HEK293 (cell line): ENCODE measurements at regions not wholly inside any gene's neighbourhood (a gene's known extent, or its start where the extent isn't known, plus 50 kb on each side); places are given as distances from the start of the nearest gene placed in this dataset.

Source experiments
- CTCF ChIA-PET: fragments of 350-600 bp; formaldehyde crosslinking; extraction: SDS; loops from one replicate; lab custom pipeline; 2021; ENCODE audit warnings: antibody characterized with exemption; lab: Yijun Ruan, JAX
- POLR2A ChIA-PET: fragments of 300-600 bp; formaldehyde crosslinking; extraction: SDS; loops from one replicate; lab custom pipeline; 2020; ENCODE audit warnings: antibody characterized with exemption, inconsistent platforms; lab: Yijun Ruan, JAX
- H3K27ac ChIP-seq: fragments of 200-500 bp; sonication (Bioruptor generic); 2 replicates; pipeline ENCODE4 v1.5.1; 2014; ENCODE audit warnings: low read depth, low read length, control low read depth, inconsistent platforms; ENCODE audit errors: extremely low read depth
- H3K36me3 ChIP-seq, 2 experiments: fragments of 200-500 bp in 1 of 2; sonication (Bioruptor generic) in 1 of 2; 1 replicate in 1 of 2; 2 replicates in 1 of 2; pipeline ENCODE4 v1.5.1; 2014 to 2017; ENCODE audit warnings: inconsistent platforms in 2 of 2, low read length in 2 of 2; ENCODE audit not compliant: control insufficient read depth in 2 of 2, insufficient read depth in 1 of 2
- H3K4me1 ChIP-seq: fragments of 200-500 bp; sonication (Bioruptor generic); 2 replicates; pipeline ENCODE4 v1.5.1; 2014; ENCODE audit warnings: mild to moderate bottlenecking, low read length, inconsistent platforms; ENCODE audit not compliant: control insufficient read depth, insufficient read depth
- H3K4me3 ChIP-seq: 2 replicates; pipeline ENCODE4 v1.5.1; 2011; ENCODE audit warnings: low read depth, mild to moderate bottlenecking, control low read depth, low read length, moderate library complexity
- H3K9me3 ChIP-seq: fragments of 200-500 bp; sonication (Bioruptor generic); 2 replicates; pipeline ENCODE4 v1.5.1; 2014; ENCODE audit warnings: low read depth, low read length, inconsistent platforms; ENCODE audit not compliant: control insufficient read depth, insufficient read depth
- EGR2 ChIP-seq: fragments of 450-650 bp; formaldehyde crosslinking; IDR thresholded peaks from 2 replicates; pipeline ENCODE4 v1.5.1; 2016; ENCODE audit warnings: low read depth, missing biosample characterization, missing genetic modification characterization
- HOXA7 ChIP-seq: sonication (generic); formaldehyde crosslinking; IDR thresholded peaks from 2 replicates; pipeline ENCODE4 v1.8.1; 2022; ENCODE audit warnings: missing genetic modification reagents, borderline replicate concordance
- HOXD13 ChIP-seq: sonication (generic); formaldehyde crosslinking; IDR thresholded peaks from 2 replicates; pipeline ENCODE4 v1.8.0; 2022; ENCODE audit warnings: missing genetic modification reagents, borderline replicate concordance
- PRDM10 ChIP-seq: fragments of 450-650 bp; formaldehyde crosslinking; IDR thresholded peaks from 2 replicates; pipeline ENCODE4 v1.5.1; 2016; ENCODE audit warnings: missing biosample characterization, missing genetic modification characterization
- REST ChIP-seq: fragments of 450-650 bp; formaldehyde crosslinking; IDR thresholded peaks from 2 replicates; pipeline ENCODE4 v1.5.1; 2016; ENCODE audit warnings: missing biosample characterization, missing genetic modification characterization
- ZBTB7A ChIP-seq: fragments of 450-650 bp; formaldehyde crosslinking; IDR thresholded peaks from 2 replicates; pipeline ENCODE4 v1.5.1; 2016; ENCODE audit warnings: low read depth, missing biosample characterization, missing genetic modification characterization
- ZNF10 ChIP-seq: fragments of 450-650 bp; formaldehyde crosslinking; IDR thresholded peaks from 2 replicates; pipeline ENCODE4 v1.5.1; 2017; ENCODE audit warnings: missing biosample characterization, missing genetic modification characterization
- ZNF202 ChIP-seq: fragments of 450-650 bp; formaldehyde crosslinking; IDR thresholded peaks from 2 replicates; pipeline ENCODE4 v1.5.1; 2016; ENCODE audit warnings: missing biosample characterization, missing genetic modification characterization, borderline replicate concordance
- ZNF211 ChIP-seq: fragments of 450-650 bp; formaldehyde crosslinking; IDR thresholded peaks from 2 replicates; pipeline ENCODE4 v1.5.1; 2016; ENCODE audit warnings: low read depth, missing biosample characterization, missing genetic modification characterization
- ZNF366 ChIP-seq: fragments of 450-650 bp; formaldehyde crosslinking; conservative IDR thresholded peaks from 2 replicates; pipeline ENCODE4 v1.5.1; 2016; ENCODE audit warnings: missing biosample characterization, missing genetic modification characterization
- ZNF433 ChIP-seq: fragments of 450-650 bp; formaldehyde crosslinking; IDR thresholded peaks from 2 replicates; pipeline ENCODE4 v1.5.1; 2016; ENCODE audit warnings: missing biosample characterization, missing genetic modification characterization, low read depth
- ZNF510 ChIP-seq: fragments of 450-650 bp; formaldehyde crosslinking; IDR thresholded peaks from 2 replicates; pipeline ENCODE4 v1.5.1; 2018; ENCODE audit warnings: mild to moderate bottlenecking, missing genetic modification characterization, missing biosample characterization; ENCODE audit not compliant: insufficient replicate concordance
- ZNF530 ChIP-seq: fragments of 450-650 bp; formaldehyde crosslinking; IDR thresholded peaks from 2 replicates; pipeline ENCODE4 v1.5.1; 2016; ENCODE audit warnings: low read depth, missing biosample characterization, missing genetic modification characterization
- ZNF560 ChIP-seq: fragments of 450-650 bp; formaldehyde crosslinking; IDR thresholded peaks from 2 replicates; pipeline ENCODE4 v1.5.1; 2017; ENCODE audit warnings: missing biosample characterization, missing genetic modification characterization, borderline replicate concordance
- ZNF561 ChIP-seq: fragments of 450-650 bp; IDR thresholded peaks from 2 replicates; pipeline ENCODE4 v1.5.1; 2018; ENCODE audit warnings: missing biosample characterization, missing genetic modification characterization, borderline replicate concordance
- ZNF621 ChIP-seq: fragments of 450-650 bp; formaldehyde crosslinking; IDR thresholded peaks from 2 replicates; pipeline ENCODE4 v1.5.1; 2017; ENCODE audit warnings: missing biosample characterization, missing genetic modification characterization
- ZNF629 ChIP-seq: fragments of 450-650 bp; formaldehyde crosslinking; IDR thresholded peaks from 2 replicates; pipeline ENCODE4 v1.5.1; 2017; ENCODE audit warnings: missing biosample characterization, missing genetic modification characterization
- ZNF776 ChIP-seq: fragments of 450-650 bp; formaldehyde crosslinking; IDR thresholded peaks from 2 replicates; pipeline ENCODE4 v1.5.0; 2017; ENCODE audit warnings: missing biosample characterization, missing genetic modification characterization, borderline replicate concordance
- ZNF830 ChIP-seq: fragments of 450-650 bp; IDR thresholded peaks from 2 replicates; pipeline ENCODE4 v1.5.0; 2018; ENCODE audit warnings: missing biosample characterization, missing genetic modification characterization, low read depth, mild to moderate bottlenecking, moderate library complexity
- ZSCAN23 ChIP-seq: fragments of 450-650 bp; formaldehyde crosslinking; IDR thresholded peaks from 2 replicates; pipeline ENCODE4 v1.5.1; 2016; ENCODE audit warnings: missing biosample characterization, missing genetic modification characterization
- ZXDB ChIP-seq: fragments of 450-650 bp; formaldehyde crosslinking; IDR thresholded peaks from 2 replicates; pipeline ENCODE4 v1.5.1; 2016; ENCODE audit warnings: missing biosample characterization, missing genetic modification characterization
- TF ChIP-seq, protein P1 (sequence below): fragments of 450-650 bp; formaldehyde crosslinking; IDR thresholded peaks from 2 replicates; pipeline ENCODE4 v1.5.0; 2017; ENCODE audit warnings: missing biosample characterization, missing genetic modification characterization, borderline replicate concordance
- TF ChIP-seq, protein P2 (sequence below): fragments of 450-650 bp; formaldehyde crosslinking; IDR thresholded peaks from 2 replicates; pipeline ENCODE4 v1.5.1; 2017; ENCODE audit warnings: missing biosample characterization, missing genetic modification characterization

- TF ChIP-seq ZNF510 (tag by site-specific recombination) (no peak), ZXDB (no peak), ZSCAN23 (tag by site-specific recombination) (no peak), HOXD13 (CRISPR knock-in tag) (no peak)
- TF ChIP-seq, protein P1, sequence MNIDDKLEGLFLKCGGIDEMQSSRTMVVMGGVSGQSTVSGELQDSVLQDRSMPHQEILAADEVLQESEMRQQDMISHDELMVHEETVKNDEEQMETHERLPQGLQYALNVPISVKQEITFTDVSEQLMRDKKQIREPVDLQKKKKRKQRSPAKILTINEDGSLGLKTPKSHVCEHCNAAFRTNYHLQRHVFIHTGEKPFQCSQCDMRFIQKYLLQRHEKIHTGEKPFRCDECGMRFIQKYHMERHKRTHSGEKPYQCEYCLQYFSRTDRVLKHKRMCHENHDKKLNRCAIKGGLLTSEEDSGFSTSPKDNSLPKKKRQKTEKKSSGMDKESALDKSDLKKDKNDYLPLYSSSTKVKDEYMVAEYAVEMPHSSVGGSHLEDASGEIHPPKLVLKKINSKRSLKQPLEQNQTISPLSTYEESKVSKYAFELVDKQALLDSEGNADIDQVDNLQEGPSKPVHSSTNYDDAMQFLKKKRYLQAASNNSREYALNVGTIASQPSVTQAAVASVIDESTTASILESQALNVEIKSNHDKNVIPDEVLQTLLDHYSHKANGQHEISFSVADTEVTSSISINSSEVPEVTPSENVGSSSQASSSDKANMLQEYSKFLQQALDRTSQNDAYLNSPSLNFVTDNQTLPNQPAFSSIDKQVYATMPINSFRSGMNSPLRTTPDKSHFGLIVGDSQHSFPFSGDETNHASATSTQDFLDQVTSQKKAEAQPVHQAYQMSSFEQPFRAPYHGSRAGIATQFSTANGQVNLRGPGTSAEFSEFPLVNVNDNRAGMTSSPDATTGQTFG (tag by site-specific recombination), result no peak
Observed at GRCh38 chr2:105972927-105973326, 221.2 kb downstream of the UXS1 start (continued).

DNA sequence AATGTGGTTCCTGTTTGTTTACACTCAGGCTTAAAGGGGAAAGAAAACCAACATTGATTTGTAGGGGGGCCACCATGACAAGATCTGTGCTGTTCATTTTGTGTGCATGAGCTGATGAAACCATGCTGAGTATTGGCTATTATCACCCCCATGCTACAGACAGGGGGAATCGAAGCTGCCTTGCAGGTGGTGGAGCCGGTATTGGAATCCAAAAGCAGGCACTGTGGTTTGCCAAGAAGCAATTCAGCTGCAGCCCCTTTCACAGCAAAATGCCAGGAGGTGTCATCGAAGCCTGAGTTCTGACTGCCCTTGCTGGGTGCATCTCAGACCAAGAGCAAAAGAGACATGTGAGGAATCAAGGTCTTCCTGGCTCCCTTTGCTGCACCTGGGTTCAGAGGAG lies 221.9 kb downstream of the UXS1 start:
- H3K36me3 ChIP-seq, result no peaks in the 10 kb centered on the region
- TF ChIP-seq, protein P2, sequence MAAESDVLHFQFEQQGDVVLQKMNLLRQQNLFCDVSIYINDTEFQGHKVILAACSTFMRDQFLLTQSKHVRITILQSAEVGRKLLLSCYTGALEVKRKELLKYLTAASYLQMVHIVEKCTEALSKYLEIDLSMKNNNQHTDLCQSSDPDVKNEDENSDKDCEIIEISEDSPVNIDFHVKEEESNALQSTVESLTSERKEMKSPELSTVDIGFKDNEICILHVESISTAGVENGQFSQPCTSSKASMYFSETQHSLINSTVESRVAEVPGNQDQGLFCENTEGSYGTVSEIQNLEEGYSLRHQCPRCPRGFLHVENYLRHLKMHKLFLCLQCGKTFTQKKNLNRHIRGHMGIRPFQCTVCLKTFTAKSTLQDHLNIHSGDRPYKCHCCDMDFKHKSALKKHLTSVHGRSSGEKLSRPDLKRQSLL (tag by site-specific recombination), result no peak
- TF ChIP-seq ZNF530 (no peak), ZNF561 (tag by site-specific recombination) (no peak), ZNF366 (tag by site-specific recombination) (no peak), ZNF560 (tag by site-specific recombination) (no peak), REST (tag by site-specific recombination) (no peak), ZNF830 (tag by site-specific recombination) (no peak), ZNF202 (tag by site-specific recombination) (no peak), ZXDB (no peak), ZNF629 (tag by site-specific recombination) (no peak), EGR2 (tag by site-specific recombination) (no peak), ZNF211 (tag by site-specific recombination) (no peak), ZNF621 (tag by site-specific recombination) (no peak), ZBTB7A (tag by site-specific recombination) (no peak), PRDM10 (tag by site-specific recombination) (no peak), HOXA7 (CRISPR knock-in tag) (no peak), ZNF10 (tag by site-specific recombination) (no peak), ZNF776 (tag by site-specific recombination) (no peak), ZNF433 (tag by site-specific recombination) (no peak)
- no peaks in the 10 kb centered on the region for H3K9me3 ChIP-seq
- POLR2A ChIA-PET, result no interaction called here
- H3K4me3 ChIP-seq, result no peak overlapping the region
- CTCF ChIA-PET, result no interaction called here
- no peaks in the 10 kb centered on the region for H3K4me1 ChIP-seq
- no peak overlapping the region for H3K27ac ChIP-seq
